IPS DF 4.7 (cell line): ENCODE measurements at regions not wholly inside any gene's neighbourhood (a gene's known extent, or its start where the extent isn't known, plus 50 kb on each side); places are given as distances from the start of the nearest gene placed in this dataset.
A peak's percentile ranks its signal among the peaks of the same experiment; 100 is the strongest.
"Not testable (repeated sequence)": the region's sequence is repeated elsewhere in the genome, so short reads cannot be mapped to it uniquely, and the experiment has no call there.

ENCODE experiments used
- DNase-seq: peaks from one replicate; pipeline ENCODE4 v3.0.0-alpha.2; 2013; ENCODE audit warnings: low spot score; ENCODE audit errors: extremely low read depth

- no peak for DNase-seq
Observed at GRCh38 chr1:182003953-182004586, 57.4 kb downstream of the ZNF648 start.

GRCh38 chr1:182003025-182003725 lies 58.3 kb downstream of the ZNF648 start:
- no peak for DNase-seq

DNA sequence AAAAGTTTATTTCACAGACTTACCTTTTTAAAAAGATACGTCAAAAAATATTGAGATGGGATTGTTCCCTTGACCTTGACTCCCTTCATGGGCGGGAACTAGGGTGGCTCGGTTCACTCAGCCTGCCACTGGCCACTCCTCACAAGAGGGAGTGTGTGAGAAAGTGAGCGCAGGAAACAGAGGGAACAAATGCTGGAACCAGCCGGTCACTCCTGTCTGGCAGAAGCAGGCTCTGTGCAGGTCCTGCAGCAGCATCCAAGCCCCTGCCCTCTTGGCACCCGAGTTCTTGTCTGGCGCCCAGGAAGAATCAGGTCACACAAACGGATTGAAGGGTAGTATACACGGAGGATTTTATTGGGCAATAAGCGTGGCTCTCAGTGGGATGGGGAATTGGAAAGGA lies 58.9 kb downstream of the ZNF648 start:
- DNase-seq = no peak

DNA sequence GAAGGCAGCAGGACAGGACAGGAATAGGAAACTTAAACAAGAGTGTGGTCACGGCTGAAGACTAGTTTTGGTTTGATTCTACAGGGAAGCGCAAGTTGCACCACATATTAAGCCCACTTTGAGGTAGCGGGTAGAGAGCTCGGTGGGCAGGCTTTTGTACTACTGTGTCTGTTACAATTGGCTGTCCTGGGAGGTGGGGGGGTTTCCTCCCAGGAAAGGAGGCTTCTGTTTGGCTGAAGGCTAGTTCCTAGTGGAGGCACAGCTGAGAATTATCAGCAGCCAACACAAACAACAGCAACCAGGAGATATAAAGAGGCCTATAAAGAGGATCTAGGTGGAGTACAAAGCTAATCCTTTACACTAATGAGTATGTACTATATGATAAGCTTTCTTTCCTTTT lies 62.7 kb downstream of the ZNF648 start:
- DNase-seq = no peak

DNA sequence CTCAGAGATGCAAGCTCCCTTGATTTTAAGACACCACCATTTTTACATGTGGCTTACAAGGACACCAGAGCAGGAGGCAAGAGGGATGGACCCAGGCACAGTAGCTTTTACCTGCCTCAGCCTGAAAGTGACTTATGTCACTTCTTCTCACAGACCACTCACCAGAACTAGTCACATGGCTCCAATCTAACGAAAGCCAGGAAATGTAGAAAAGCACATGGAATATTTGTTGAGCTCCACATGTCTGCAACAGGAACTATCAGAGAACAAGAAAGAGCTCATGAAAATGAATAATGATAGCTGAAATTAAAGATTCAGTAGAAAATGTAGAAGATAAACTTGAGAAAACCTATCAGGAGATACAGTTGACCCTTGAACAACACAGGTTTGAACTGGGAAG lies 69.4 kb downstream of the ZNF648 start:
- no peak for DNase-seq

DNA sequence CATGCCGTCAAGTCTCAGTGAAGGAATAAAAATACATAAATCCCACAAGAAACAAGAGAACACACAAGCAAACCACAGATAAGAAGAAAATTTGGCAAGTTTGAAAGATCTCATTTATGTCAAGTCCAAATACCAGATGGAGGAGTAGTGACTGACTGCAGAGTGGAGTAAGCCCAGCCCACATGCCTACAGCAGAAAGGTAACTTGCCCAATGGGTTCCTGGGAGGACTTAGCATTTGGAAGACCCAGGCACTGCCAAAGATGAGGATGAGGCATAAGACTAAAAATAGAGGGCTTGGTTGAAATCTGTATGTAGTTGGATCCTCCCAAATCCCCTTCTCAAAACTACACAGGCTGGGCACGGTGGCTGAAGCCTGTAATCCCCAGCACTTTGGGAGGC lies 70.8 kb downstream of the ZNF648 start:
- DNase-seq = no peak

DNA sequence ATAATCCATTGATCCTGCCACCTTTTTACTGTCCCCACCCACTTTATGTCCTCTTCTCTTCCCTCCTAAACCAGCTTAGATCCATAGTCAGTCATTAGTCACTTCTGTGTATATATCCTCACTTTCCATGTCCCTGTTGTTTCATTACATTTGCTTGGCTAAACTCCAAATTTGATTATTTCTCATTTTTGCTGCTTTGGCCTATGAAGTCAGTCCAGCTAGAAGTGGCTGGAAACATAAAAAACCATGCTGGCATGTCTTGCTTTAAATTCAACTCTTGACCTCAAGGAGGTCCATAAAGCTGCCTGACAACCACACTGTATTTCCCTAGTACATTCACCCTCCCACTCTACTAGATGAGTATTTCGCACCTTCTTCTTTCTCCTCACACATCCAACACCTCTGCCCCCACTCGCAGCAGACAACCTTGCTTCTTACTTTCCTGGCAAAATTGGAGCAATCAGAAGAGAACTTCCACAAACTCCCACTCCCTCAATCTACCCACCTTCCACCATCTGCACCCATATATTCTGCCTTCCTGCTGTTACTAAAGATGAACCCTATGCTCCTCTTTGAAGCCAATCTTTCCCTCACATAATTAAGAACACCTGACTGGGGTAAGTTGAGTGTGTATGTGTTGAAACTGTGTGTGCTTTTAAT lies 72.1 kb downstream of the ZNF648 start:
- no peak for DNase-seq

GRCh38 chr1:181987996-181988395 lies 73.5 kb downstream of the ZNF648 start:
- DNase-seq = no peak

- DNase-seq = no peak
Observed at GRCh38 chr1:181987334-181987895, 74.1 kb downstream of the ZNF648 start.

GRCh38 chr1:181986907-181987305 lies 74.6 kb downstream of the ZNF648 start:
- DNase-seq = no peak

DNA sequence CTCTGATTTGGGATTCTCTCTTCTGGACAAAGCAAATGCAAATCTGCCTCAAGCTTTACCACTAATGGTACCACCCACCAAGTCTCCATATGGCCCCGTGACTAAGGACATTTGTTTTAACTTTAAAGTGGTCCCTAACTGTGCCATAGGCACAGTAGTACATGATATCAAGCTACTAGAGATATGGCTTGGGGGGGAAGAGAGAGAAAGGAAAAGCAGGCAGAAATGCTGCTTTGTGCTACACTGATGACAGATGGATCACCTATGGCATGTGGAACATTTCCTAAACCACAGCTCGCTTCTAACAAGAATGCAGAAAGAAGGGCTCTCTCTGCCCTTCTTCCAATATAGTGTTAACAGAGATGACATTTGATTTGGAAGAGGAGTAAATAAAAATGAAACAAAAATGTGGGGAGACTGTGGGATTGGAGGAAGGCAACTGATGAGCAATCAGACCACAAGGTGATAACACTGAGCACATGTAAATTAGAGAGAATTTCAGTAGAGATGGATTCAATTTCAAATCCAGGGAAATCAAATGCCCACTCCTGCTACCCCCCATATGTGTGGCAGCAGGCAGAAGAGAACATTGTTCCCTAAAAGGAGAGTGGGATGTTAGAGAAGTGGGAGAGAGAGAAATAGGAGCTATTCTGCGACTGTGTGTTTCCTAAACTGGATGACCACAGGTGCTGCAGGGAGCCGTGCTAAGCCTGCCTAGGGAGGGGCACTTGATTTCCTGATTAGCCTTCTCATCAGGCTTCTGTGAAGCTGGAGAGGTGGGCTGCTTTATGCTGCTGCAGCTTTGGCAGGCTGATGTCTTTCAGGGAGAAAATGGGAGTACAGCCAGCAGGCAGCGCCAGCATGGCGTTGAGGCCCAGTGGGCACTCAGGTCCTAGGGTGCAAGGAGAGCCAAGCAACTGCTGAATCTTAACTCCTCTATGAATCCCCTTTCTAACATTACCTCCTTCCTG lies 75.3 kb downstream of the ZNF648 start:
- no peak for DNase-seq

GRCh38 chr1:181985281-181985680 lies 76.2 kb downstream of the ZNF648 start:
- DNase-seq = no peak

GRCh38 chr1:181984006-181984405 lies 77.5 kb downstream of the ZNF648 start:
- no peak for DNase-seq

DNA sequence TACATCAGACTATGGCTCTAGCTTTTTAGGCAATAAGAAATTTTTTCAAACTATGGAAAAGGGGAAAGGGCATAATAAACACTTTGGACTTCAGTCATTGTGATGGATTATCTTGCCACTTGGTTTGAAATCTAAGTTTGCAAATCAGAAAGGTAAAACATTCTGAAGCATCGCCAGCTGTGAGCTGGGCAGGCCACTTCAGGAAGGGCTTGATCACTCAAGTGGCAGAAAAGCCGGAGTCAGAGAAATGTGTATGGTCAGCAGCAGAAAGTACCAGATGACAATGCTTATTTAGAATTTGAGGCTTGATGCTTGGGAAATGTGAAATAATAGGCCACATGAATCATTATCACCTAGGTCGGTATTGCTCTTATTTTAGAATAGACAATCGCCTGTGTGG lies 79.7 kb downstream of the ZNF648 start:
- DNase-seq = no peak

GRCh38 chr1:181972256-181972655 lies 89.3 kb downstream of the ZNF648 start:
- no peak for DNase-seq

GRCh38 chr1:181971424-181971823 lies 90.1 kb downstream of the ZNF648 start:
- no peak for DNase-seq

- DNase-seq = peak; percentile 94
Observed at GRCh38 chr1:181969902-181970301, 91.6 kb downstream of the ZNF648 start.

- DNase-seq = not testable (repeated sequence)
Observed at GRCh38 chr1:181954696-181955095, 106.8 kb downstream of the ZNF648 start.

DNA sequence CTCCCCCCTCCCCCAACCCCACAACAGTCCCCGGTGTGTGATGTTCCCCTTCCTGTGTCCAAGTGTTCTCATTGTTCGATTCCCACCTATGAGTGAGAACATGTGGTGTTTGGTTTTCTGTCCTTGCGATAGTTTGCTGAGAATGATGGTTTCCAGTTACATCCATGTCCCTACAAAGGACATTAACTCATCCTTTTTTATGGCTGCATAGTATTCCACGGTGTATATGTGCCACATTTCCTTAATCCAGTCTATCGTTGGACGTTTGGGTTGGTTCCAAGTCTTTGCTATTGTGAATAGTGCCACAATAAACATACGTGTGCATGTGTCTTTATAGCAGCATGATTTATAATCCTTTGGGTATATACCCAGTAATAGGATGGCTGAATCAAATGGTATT lies 107.3 kb downstream of the ZNF648 start:
- not testable (repeated sequence) for DNase-seq

- DNase-seq = no peak
Observed at GRCh38 chr1:181953596-181953995, 107.9 kb downstream of the ZNF648 start.

DNA sequence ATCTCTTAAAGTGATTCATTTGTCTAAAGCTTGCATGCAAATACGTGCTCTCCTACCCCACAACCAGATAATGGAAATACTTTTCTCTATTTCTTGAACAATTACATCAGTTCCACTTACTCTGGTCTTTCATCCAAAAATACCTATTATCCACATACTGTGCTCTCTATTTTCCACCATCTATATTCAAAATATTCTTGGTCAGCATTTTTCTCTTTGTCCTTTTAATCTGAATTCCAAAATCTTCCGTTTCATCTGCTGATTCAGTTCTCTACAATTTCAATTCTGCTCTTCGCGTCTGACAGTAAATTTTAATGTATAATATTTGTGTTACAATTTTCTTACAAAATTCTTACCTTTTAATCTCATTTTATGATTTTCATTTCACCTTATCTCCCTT lies 110.3 kb downstream of the ZNF648 start:
- no peak for DNase-seq
